Heart left ventricle (tissue), 13 donors: ENCODE measurements at regions not wholly inside any gene's neighbourhood (a gene's known extent, or its start where the extent isn't known, plus 50 kb on each side); places are given as distances from the start of the nearest gene placed in this dataset.

Experiments used
- POLR2A ChIP-seq, 2 donors: fragments of 450-650 bp; IDR thresholded peaks; one replicate each; pipeline ENCODE4 v1.6.1; 2017; ENCODE audit warnings: antibody characterized with exemption in 2 of 2, mild to moderate bottlenecking in 2 of 2, moderate library complexity in 2 of 2
- TF ChIP-seq, protein P1 (sequence below), 12 donors: fragments of 200-600 bp; sonication (generic) in 4 of 12; IDR thresholded peaks; one replicate each; pipeline versions ENCODE4 v1.5.0 to v1.8.0; 2018 to 2022; ENCODE audit warnings: antibody characterized with exemption in 12 of 12, mild to moderate bottlenecking in 5 of 12
- donor health status: ischemic (EF 13 %, LVEDD 7.1; RV severe dilation, severe dysfunction).
- donor health status: DM: no; HTN: yes; CAD: no.
- donor health status: DM: no; HTN: no; CAD: no.
- donor health status: ischemic (EF 25% LVEDD 6.9; RV normal size, moderate dysfunction).
- donor health status: ischemic (EF 25% LVEDD 5.7; RV mildly dilated, moderate dysfunction).
- donor health status: ischemic (EF 35%, LVEDD 5.7; RV mildly dilated, moderate dysfunction).
- donor health status: nonischemic (EF 11% LVEDD 7.7; RV severe dilation, severe dysfunction).
- donor health status: DM: yes; HTN: yes; CAD: no.
- donor health status: PGD.
- donor health status: ischemic (EF 29% LVEDD 5.4; RV normal size, mild dysfunction).
- donor health status: nonischemic (EF 23%, LVEDD 6.1; RV moderate dilation, normal function).

DNA sequence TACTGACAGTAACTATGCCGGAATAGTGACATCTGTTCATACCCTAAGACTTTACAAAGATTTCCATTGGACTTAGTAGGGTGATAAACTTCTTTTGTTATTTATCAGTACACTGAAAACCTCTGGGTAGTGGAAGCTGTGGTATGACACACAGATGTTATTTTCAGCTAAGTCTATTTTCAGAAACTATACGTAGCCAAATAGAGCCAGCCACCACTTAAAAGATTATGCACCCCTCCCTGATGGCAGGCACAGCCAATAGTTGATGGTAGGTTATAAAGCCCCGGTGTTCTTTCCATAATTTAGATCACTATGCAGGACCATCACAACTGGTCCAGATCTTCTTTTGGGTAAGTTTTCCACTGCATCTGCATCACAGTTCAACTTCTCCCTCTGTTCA is 1603.2 kb upstream of the PABPC4L start:
- TF ChIP-seq POLR2A (IDR thresholded peaks at IDR 0.05) = no peak
- TF ChIP-seq, protein P1, sequence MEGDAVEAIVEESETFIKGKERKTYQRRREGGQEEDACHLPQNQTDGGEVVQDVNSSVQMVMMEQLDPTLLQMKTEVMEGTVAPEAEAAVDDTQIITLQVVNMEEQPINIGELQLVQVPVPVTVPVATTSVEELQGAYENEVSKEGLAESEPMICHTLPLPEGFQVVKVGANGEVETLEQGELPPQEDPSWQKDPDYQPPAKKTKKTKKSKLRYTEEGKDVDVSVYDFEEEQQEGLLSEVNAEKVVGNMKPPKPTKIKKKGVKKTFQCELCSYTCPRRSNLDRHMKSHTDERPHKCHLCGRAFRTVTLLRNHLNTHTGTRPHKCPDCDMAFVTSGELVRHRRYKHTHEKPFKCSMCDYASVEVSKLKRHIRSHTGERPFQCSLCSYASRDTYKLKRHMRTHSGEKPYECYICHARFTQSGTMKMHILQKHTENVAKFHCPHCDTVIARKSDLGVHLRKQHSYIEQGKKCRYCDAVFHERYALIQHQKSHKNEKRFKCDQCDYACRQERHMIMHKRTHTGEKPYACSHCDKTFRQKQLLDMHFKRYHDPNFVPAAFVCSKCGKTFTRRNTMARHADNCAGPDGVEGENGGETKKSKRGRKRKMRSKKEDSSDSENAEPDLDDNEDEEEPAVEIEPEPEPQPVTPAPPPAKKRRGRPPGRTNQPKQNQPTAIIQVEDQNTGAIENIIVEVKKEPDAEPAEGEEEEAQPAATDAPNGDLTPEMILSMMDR (IDR thresholded peaks at IDR 0.05) = no peak
